Brain microvascular endothelial cell (primary cell): ENCODE measurements at regions not wholly inside any gene's neighbourhood (a gene's known extent, or its start where the extent isn't known, plus 50 kb on each side); places are given as distances from the start of the nearest gene placed in this dataset.
"Not testable (repeated sequence)": the region's sequence is repeated elsewhere in the genome, so short reads cannot be mapped to it uniquely, and the experiment has no call there.

Experiments used
- DNase-seq: peaks from one replicate; pipeline ENCODE4 v3.0.0-alpha.2; 2020
- H3K27ac ChIP-seq: fragments of 250-450 bp; sonication (Bioruptor Pico); 2 replicates; pipeline ENCODE4 v1.5.1; 2020; ENCODE audit warnings: mild to moderate bottlenecking, moderate library complexity
- H3K27me3 ChIP-seq: fragments of 250-450 bp; sonication (Bioruptor Pico); replicated peaks from 2 replicates; pipeline ENCODE4 v1.5.1; 2020; ENCODE audit warnings: mild to moderate bottlenecking
- H3K36me3 ChIP-seq: fragments of 250-450 bp; sonication (Bioruptor Pico); replicated peaks from 2 replicates; pipeline ENCODE4 v1.5.1; 2020; ENCODE audit warnings: mild to moderate bottlenecking
- H3K4me3 ChIP-seq: 2 replicates; pipeline ENCODE4 v1.5.1; 2011; ENCODE audit warnings: low read depth, mild to moderate bottlenecking, control low read depth, low read length, moderate library complexity
- in situ Hi-C: cut with HindIII; loops from 2 replicates; pipeline ENCODE4 v1.10.0; 2017; ENCODE audit warnings: low sequenced_read_pairs, low pct_ligation_motif_present
- TF ChIP-seq, protein P1 (sequence below): IDR thresholded peaks from 2 replicates; pipeline ENCODE4 v1.5.1; 2011; ENCODE audit warnings: low read depth, mild to moderate bottlenecking, moderate library complexity, low read length, control low read depth, inconsistent platforms; ENCODE audit errors: missing control alignments

DNA sequence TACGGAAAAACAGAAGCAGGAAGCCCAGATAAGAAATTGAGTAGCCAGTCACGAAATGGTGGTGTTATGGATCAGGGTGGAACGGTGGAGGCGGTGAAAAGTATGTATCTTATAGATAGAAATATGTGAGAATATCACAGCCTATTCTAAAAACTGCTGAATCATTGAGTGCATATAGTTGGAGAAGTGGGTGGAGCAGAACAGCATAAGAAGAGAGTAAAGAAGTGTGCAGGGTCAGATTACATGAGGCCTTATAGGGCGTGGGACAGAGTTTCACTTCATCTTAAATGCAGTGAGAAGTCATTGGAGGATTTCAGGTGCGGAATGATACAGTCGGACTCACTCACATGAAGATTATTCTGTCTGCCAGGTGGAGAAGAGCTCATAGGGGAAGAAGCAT, 293.1 kb downstream of the TRIML1 start:
- DNase-seq, result no peak
- Histone ChIP-seq H3K4me3 (no peak overlapping the region), H3K36me3 (no peaks in the 10 kb centered on the region), H3K27ac (no peak overlapping the region), H3K27me3 (no peaks in the 10 kb centered on the region)
- in situ Hi-C loops, result no loop called here
- TF ChIP-seq, protein P1, sequence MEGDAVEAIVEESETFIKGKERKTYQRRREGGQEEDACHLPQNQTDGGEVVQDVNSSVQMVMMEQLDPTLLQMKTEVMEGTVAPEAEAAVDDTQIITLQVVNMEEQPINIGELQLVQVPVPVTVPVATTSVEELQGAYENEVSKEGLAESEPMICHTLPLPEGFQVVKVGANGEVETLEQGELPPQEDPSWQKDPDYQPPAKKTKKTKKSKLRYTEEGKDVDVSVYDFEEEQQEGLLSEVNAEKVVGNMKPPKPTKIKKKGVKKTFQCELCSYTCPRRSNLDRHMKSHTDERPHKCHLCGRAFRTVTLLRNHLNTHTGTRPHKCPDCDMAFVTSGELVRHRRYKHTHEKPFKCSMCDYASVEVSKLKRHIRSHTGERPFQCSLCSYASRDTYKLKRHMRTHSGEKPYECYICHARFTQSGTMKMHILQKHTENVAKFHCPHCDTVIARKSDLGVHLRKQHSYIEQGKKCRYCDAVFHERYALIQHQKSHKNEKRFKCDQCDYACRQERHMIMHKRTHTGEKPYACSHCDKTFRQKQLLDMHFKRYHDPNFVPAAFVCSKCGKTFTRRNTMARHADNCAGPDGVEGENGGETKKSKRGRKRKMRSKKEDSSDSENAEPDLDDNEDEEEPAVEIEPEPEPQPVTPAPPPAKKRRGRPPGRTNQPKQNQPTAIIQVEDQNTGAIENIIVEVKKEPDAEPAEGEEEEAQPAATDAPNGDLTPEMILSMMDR, result no peak

DNA sequence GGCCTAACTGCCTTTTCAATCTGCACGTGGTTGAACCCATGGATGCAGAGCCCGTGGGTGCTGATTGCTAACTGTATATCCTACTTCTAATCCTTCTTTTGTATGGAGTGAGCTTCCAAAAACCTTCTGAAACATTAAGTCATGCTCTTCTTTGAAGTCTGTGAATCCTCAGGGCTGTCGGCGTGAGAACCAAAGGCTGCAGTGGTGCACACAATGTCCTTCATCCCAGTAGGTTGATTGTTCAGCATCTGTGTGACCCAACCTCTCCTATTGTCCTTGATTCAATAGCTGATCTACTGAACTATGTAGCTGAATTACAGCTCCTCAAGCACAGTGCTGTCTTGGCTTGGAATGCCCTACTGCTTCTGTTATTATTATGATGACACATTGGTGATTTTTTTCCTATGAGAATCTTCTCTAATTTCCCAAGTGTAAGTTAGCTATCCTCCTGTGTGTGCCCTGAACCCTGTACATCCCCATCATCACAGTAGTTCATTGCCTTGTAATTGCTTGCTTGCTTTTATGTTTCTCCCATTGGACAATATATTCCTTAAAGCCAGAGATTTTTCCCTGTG, 294.6 kb downstream of the TRIML1 start:
- no peaks in the 10 kb centered on the region for H3K27me3 ChIP-seq
- TF ChIP-seq, protein P1, result no peak
- H3K36me3 ChIP-seq, result no peaks in the 10 kb centered on the region
- H3K27ac ChIP-seq, result no peak overlapping the region
- H3K4me3 ChIP-seq, result no peak overlapping the region
- in situ Hi-C loops, result no loop called here
- peak; percentile 25 for DNase-seq

DNA sequence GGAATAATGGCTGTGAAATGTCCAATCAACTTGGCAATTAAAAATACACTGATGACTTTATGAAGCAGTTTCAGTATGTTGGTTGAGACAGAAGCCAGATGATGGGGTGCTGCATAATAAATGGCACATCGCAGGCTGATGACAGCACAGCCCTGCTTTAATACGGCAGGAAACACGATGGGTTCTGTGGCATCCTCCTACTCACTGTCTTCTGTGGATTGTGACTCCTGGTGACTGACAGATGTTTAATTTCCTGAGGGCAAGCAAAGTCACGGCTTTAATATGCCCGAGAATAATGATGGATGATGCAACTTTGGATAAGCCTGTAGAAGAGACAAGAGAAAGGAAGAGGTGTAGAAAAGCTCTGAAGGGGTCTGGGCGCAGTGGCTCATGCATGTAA, 295.4 kb downstream of the TRIML1 start:
- TF ChIP-seq, protein P1, result no peak
- in situ Hi-C loops, result no loop called here
- no peak for DNase-seq

DNA sequence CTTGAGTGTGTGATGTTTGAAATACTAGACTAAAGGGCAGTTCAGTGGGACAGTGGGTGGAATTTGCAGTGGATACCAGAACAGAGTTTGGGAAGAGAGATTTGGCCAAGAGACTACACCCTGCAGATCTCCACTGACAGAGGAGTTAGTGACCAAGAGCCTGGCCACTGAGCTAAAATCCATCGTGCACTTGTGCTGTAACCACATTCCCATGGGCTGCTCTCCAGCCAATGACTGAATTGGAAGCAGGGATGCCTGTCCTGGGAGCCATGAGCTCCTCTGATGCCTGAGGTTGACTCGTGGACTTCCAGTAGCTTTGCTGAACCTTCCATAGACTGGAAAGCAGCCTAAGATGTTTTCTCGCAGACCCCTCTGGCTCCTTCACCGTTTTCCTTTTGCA, 296.1 kb downstream of the TRIML1 start:
- in situ Hi-C loops, result no loop called here
- TF ChIP-seq, protein P1, result no peak
- no peak for DNase-seq

More for the DNA sequence above, 295.4 kb downstream of the TRIML1 start:
- no peak overlapping the region for H3K27ac ChIP-seq
- H3K4me3 ChIP-seq, result no peak overlapping the region
- H3K36me3 ChIP-seq, result no peaks in the 10 kb centered on the region
- H3K27me3 ChIP-seq, result no peaks in the 10 kb centered on the region

DNA sequence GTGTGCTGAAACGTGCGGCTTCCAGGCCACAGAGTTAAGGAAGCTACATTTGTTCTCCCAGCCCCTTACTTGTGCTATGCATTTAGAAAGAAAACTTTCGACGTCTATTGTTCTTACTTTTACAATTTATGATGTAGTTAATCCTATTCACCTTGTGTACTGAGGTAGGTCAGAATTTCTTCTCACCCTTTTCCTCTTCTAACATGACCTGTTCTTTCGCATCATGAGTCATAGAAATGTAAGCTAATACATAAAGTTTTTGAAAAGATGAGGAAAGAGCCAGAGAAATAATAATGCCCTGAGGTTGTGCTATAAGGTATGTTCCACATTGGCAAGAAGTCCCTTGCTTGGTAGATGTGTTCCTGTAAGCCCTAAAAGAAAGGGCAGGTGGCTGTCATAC, 298.3 kb downstream of the TRIML1 start:
- TF ChIP-seq, protein P1, result no peak
- no peak overlapping the region for H3K4me3 ChIP-seq
- no peaks in the 10 kb centered on the region for H3K36me3 ChIP-seq
- no peaks in the 10 kb centered on the region for H3K27me3 ChIP-seq
- in situ Hi-C loops, result no loop called here
- no peak overlapping the region for H3K27ac ChIP-seq
- no peak for DNase-seq

More for the DNA sequence above, 296.1 kb downstream of the TRIML1 start:
- H3K4me3 ChIP-seq, result no peak overlapping the region
- no peak overlapping the region for H3K27ac ChIP-seq
- no peaks in the 10 kb centered on the region for H3K27me3 ChIP-seq
- H3K36me3 ChIP-seq, result no peaks in the 10 kb centered on the region

DNA sequence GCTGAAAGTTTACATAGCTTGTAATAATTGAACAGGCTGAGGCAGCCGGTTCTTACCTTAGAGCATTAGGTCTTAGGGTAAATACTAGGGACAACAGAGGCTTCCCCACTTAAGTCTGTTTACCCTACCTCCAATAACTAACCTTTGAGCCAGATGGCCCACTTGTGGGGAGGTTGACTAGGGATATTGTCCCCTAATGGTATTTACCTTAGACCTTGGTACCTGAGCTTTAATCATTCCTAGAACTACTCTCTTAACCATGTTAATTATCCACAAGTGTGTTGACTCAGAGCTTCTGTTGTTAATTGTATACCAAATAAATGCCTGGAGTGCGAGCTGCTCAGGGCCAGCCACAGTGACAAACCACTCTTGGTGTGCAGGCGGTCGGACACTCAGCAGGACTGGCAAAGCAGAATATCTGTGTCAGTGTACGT, 299.2 kb downstream of the TRIML1 start:
- DNase-seq, H3K4me3 ChIP-seq, in situ Hi-C loops, H3K27me3 ChIP-seq, H3K36me3 ChIP-seq, H3K27ac ChIP-seq: not testable (repeated sequence)
